Astrocyte (in vitro differentiated cells and primary cell): ENCODE measurements at regions not wholly inside any gene's neighbourhood (a gene's known extent, or its start where the extent isn't known, plus 50 kb on each side); places are given as distances from the start of the nearest gene placed in this dataset.

Experiments
- DNase-seq: peaks from one replicate; pipeline ENCODE4 v3.0.0-alpha.2; 2010; ENCODE audit warnings: low read depth
- FAIRE-seq: peaks from 2 replicates; lab custom pipeline; 2011; peaks lifted over from hg19 to GRCh38; lab: Jason Lieb, UNC
- H2AFZ ChIP-seq: 2 replicates; pipeline ENCODE4 v1.6.0; 2012; ENCODE audit warnings: low read depth, low read length, inconsistent platforms
- H3K27ac ChIP-seq: 2 replicates; pipeline ENCODE4 v1.5.1; 2011; ENCODE audit warnings: low read depth, low read length, inconsistent platforms
- H3K27me3 ChIP-seq: 2 replicates; pipeline ENCODE4 v1.6.0; 2011; ENCODE audit warnings: low read length, inconsistent platforms; ENCODE audit not compliant: insufficient read depth
- H3K36me3 ChIP-seq: 2 replicates; pipeline ENCODE4 v1.5.1; 2011; ENCODE audit warnings: low read length, inconsistent platforms; ENCODE audit not compliant: insufficient read depth
- H3K4me1 ChIP-seq: 2 replicates; pipeline ENCODE4 v1.5.1; 2011; ENCODE audit warnings: low read length, inconsistent platforms; ENCODE audit not compliant: insufficient read depth
- H3K4me2 ChIP-seq: 2 replicates; pipeline ENCODE4 v1.6.0; 2012; ENCODE audit warnings: low read length, inconsistent platforms
- H3K4me3 ChIP-seq: 2 replicates; pipeline ENCODE4 v1.5.1; 2011; ENCODE audit warnings: low read depth, mild to moderate bottlenecking, low read length, inconsistent platforms; ENCODE audit not compliant: insufficient read depth
- H3K79me2 ChIP-seq: 2 replicates; pipeline ENCODE4 v1.6.0; 2012; ENCODE audit warnings: mild to moderate bottlenecking, low read length, inconsistent platforms; ENCODE audit not compliant: insufficient read depth
- H3K9ac ChIP-seq: 2 replicates; pipeline ENCODE4 v1.6.0; 2012; ENCODE audit warnings: mild to moderate bottlenecking, low read length, inconsistent platforms
- H3K9me3 ChIP-seq: 2 replicates; pipeline ENCODE4 v1.5.1; 2012; ENCODE audit warnings: low read depth, mild to moderate bottlenecking, low read length, inconsistent platforms; ENCODE audit not compliant: insufficient read depth
- H4K20me1 ChIP-seq: 2 replicates; pipeline ENCODE4 v1.6.0; 2012; ENCODE audit warnings: low read length, inconsistent platforms; ENCODE audit not compliant: insufficient read depth
- H3K27ac Mint-ChIP-seq: one replicate; pipeline ENCODE4 v1.8.0; 2021; ENCODE audit warnings: mild to moderate bottlenecking, mixed read lengths; ENCODE audit not compliant: unreplicated experiment
- H3K27me3 Mint-ChIP-seq: one replicate; pipeline ENCODE4 v1.8.0; 2021; ENCODE audit warnings: low read depth, mixed read lengths; ENCODE audit not compliant: unreplicated experiment
- H3K36me3 Mint-ChIP-seq: one replicate; pipeline ENCODE4 v1.8.0; 2021; ENCODE audit warnings: low read depth, mixed read lengths; ENCODE audit not compliant: unreplicated experiment
- H3K4me1 Mint-ChIP-seq: one replicate; pipeline ENCODE4 v1.8.0; 2021; ENCODE audit warnings: low read depth, mixed read lengths; ENCODE audit not compliant: unreplicated experiment
- H3K4me3 Mint-ChIP-seq: one replicate; pipeline ENCODE4 v1.8.0; 2021; ENCODE audit warnings: mild to moderate bottlenecking, moderate library complexity, mixed read lengths; ENCODE audit not compliant: unreplicated experiment
- H3K9me3 Mint-ChIP-seq: one replicate; pipeline ENCODE4 v1.8.0; 2021; ENCODE audit warnings: mild to moderate bottlenecking, mixed read lengths; ENCODE audit not compliant: unreplicated experiment
- EZH2 ChIP-seq: IDR thresholded peaks from 2 replicates; pipeline ENCODE4 v1.6.1; 2012; ENCODE audit warnings: mild to moderate bottlenecking, low read length, inconsistent platforms; ENCODE audit not compliant: insufficient read depth
- TF ChIP-seq, protein P1 (sequence below): IDR thresholded peaks from 2 replicates; pipeline ENCODE4 v1.5.1; 2011; ENCODE audit warnings: low read depth, mild to moderate bottlenecking, inconsistent platforms, low read length, moderate library complexity; ENCODE audit not compliant: insufficient read depth

DNA sequence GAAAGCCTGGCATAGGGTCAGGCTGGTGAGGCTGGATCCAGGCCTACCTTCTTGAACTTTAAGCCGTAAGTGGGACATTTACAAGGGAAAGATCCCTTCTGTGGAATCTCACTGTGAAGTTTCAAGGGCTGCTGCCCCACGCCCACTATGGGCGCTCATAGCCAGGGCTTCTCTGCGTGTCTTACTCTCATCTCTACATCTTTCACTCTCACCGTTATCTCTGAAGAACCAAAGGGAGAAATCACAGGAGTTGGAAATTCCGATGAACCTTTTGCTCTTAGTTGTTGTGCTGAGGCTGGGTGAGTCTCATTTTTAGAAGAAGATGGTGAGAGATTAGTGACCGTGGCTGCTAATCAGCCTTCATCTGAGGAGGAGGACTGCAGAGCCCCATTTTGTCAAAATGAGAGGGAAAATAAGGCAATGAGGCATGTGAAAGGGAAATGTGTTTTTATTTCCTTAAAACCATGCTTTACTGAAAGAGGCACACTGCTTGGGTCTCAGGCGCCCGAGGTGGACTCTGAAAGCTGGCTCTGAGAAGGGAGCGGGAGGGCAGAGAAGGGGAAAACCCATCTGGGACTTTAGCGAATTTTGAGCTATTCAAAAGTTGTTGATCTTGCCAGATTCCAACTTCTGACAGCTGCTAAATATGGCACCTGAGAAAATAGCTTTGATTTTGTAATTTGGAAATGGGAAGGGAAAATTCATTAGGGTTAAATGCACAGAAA lies 301.5 kb downstream of the CLIC5 start:
- no peaks in the 10 kb centered on the region for H3K9me3 ChIP-seq
- H3K4me1 Mint-ChIP-seq = peaks cover 45% of the 10 kb centered on the region
- H3K4me2 ChIP-seq = peak overlapping the region; percentile 60
- no peak overlapping the region for H3K4me3 Mint-ChIP-seq
- FAIRE-seq (no peak), DNase-seq (no peak)
- no peaks in the 10 kb centered on the region for H4K20me1 ChIP-seq
- H3K27ac Mint-ChIP-seq = peak overlapping the region; percentile 77
- H3K27ac ChIP-seq = peak overlapping the region; percentile 43
- no peaks in the 10 kb centered on the region for H3K36me3 ChIP-seq
- no peaks in the 10 kb centered on the region for H3K9me3 Mint-ChIP-seq
- TF ChIP-seq, protein P1, sequence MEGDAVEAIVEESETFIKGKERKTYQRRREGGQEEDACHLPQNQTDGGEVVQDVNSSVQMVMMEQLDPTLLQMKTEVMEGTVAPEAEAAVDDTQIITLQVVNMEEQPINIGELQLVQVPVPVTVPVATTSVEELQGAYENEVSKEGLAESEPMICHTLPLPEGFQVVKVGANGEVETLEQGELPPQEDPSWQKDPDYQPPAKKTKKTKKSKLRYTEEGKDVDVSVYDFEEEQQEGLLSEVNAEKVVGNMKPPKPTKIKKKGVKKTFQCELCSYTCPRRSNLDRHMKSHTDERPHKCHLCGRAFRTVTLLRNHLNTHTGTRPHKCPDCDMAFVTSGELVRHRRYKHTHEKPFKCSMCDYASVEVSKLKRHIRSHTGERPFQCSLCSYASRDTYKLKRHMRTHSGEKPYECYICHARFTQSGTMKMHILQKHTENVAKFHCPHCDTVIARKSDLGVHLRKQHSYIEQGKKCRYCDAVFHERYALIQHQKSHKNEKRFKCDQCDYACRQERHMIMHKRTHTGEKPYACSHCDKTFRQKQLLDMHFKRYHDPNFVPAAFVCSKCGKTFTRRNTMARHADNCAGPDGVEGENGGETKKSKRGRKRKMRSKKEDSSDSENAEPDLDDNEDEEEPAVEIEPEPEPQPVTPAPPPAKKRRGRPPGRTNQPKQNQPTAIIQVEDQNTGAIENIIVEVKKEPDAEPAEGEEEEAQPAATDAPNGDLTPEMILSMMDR = no peak
- TF ChIP-seq EZH2 = no peak
- H3K79me2 ChIP-seq = no peaks in the 10 kb centered on the region
- H2AFZ ChIP-seq = peak overlapping the region; percentile 49
- peaks cover 2% of the 10 kb centered on the region for H3K27me3 Mint-ChIP-seq
- no peaks in the 10 kb centered on the region for H3K36me3 Mint-ChIP-seq
- H3K9ac ChIP-seq = peak overlapping the region; percentile 58
- H3K27me3 ChIP-seq = no peaks in the 10 kb centered on the region
- H3K4me3 ChIP-seq = no peak overlapping the region
- peaks cover 30% of the 10 kb centered on the region for H3K4me1 ChIP-seq
